Stomach (tissue), 8 donors: ENCODE measurements at regions not wholly inside any gene's neighbourhood (a gene's known extent, or its start where the extent isn't known, plus 50 kb on each side); places are given as distances from the start of the nearest gene placed in this dataset.
A peak's percentile ranks its signal among the peaks of the same experiment; 100 is the strongest.

Experiments used
- DNase-seq, 2 donors: peaks; one replicate each; pipeline versions ENCODE4 v3.0.0 to v3.0.0-alpha.2; 2013 to 2019
- H3K27ac ChIP-seq, 5 donors: fragments of 200-600 bp in 4 of 5; sonication (generic) in 4 of 5; one replicate each; pipeline ENCODE4 v1.5.1; 2013 to 2019; ENCODE audit warnings: mild to moderate bottlenecking in 1 of 5, moderate library complexity in 1 of 5
- H3K27me3 ChIP-seq, 3 donors: fragments of 200-600 bp; sonication (generic); one replicate each; pipeline ENCODE4 v1.5.1; 2017 to 2019; ENCODE audit warnings: mixed run types in 1 of 3
- H3K36me3 ChIP-seq, 4 donors: fragments of 200-600 bp; sonication (generic); 1 replicate in 3 of 4; 2 replicates in 1 of 4; pipeline ENCODE4 v1.5.1; 2016 to 2019
- H3K4me1 ChIP-seq, 4 donors: fragments of 200-600 bp; sonication (generic); one replicate each; pipeline ENCODE4 v1.5.1; 2016 to 2019
- H3K4me3 ChIP-seq, 4 donors: fragments of 200-600 bp; sonication (generic) in 3 of 4; one replicate each; pipeline ENCODE4 v1.5.1; 2016 to 2019; ENCODE audit warnings: mild to moderate bottlenecking in 1 of 4
- H3K9me3 ChIP-seq, 4 donors: fragments of 200-600 bp; sonication (generic); one replicate each; pipeline ENCODE4 v1.5.1; 2016 to 2019
- EP300 ChIP-seq: sonication (generic); formaldehyde crosslinking; IDR thresholded peaks from one replicate; pipeline ENCODE4 v1.6.1; 2017; ENCODE audit warnings: antibody characterized with exemption
- POLR2A ChIP-seq, 4 donors: fragments of 450-650 bp; IDR thresholded peaks; one replicate each; pipeline ENCODE4 v1.6.1; 2016; ENCODE audit warnings: antibody characterized with exemption in 4 of 4, control low read depth in 2 of 4, mild to moderate bottlenecking in 1 of 4, moderate library complexity in 1 of 4
- POLR2AphosphoS5 ChIP-seq, 3 donors: sonication (generic); formaldehyde crosslinking; IDR thresholded peaks; one replicate each; pipeline ENCODE4 v1.6.1; 2016; ENCODE audit warnings: antibody characterized with exemption in 3 of 3
- WGBS, 5 donors: extraction: QIAGEN DNeasy Blood & Tissue Kit in 3 of 5; methylation state at CpG; one replicate each; pipeline versions ENCODE4 v1.1.5 to v1.1.7; 2013 to 2018; 5-methylcytosine and 5-hydroxymethylcytosine counted together
- intact Hi-C: fragments of 100-400 bp; cut with DNase I; formaldehyde crosslinking; loops from one replicate; pipeline ENCODE4 v1.15.1; 2023; ENCODE audit warnings: low total_unique reads
- TF ChIP-seq, protein P1 (sequence below), 7 experiments: fragments of 450-650 bp in 4 of 7; fragments of 200-600 bp in 3 of 7; sonication (generic) in 3 of 7; IDR thresholded peaks; one replicate each; pipeline ENCODE4 v1.5.1; 2016 to 2019; ENCODE audit warnings: antibody characterized with exemption in 7 of 7, control low read depth in 2 of 7, mild to moderate bottlenecking in 1 of 7
- donor health status: healthy with polysubstance abuse.
- donor health status: Bipolar disorder and iron deficiency.
- donor health status: healthy.

DNA sequence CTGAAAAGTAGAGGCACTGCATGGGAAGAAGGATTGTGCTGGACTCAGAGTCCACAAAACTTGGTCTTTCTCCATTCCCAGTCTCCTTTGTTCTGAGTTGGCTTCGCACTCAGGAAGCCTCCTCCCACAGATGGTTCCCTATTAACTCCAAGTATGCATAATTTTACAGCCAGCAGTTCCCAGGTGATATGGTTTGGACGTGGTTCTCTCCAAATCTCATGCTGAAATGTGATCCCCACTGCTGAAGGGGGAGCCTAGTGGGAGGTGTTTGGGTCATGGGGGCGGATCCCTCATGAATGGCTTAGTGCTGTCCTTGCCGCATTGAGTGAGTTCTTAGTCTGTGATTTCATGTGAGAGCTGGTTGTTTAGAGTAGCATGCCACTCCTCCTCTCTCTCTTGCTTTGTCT lies 86.6 kb downstream of the FEM1C start:
- H3K27ac ChIP-seq = peak overlapping the region in 4 of 5 donors; percentile 13 to 63 (median 42)
- WGBS, 5 donors = 12 to 51% (median 30%) methylated on average over 4 of the region's 4 CpGs
- H3K4me3 ChIP-seq = no peak overlapping the region
- intact Hi-C loops = no loop called here
- H3K36me3 ChIP-seq = no peaks in the 10 kb centered on the region
- H3K9me3 ChIP-seq = no peaks in the 10 kb centered on the region
- no peaks in the 10 kb centered on the region for H3K27me3 ChIP-seq
- TF ChIP-seq POLR2A (IDR thresholded peaks at IDR 0.05) (no peak), POLR2AphosphoS5 (IDR thresholded peaks at IDR 0.05) (no peak), EP300 (no peak)
- TF ChIP-seq, protein P1, sequence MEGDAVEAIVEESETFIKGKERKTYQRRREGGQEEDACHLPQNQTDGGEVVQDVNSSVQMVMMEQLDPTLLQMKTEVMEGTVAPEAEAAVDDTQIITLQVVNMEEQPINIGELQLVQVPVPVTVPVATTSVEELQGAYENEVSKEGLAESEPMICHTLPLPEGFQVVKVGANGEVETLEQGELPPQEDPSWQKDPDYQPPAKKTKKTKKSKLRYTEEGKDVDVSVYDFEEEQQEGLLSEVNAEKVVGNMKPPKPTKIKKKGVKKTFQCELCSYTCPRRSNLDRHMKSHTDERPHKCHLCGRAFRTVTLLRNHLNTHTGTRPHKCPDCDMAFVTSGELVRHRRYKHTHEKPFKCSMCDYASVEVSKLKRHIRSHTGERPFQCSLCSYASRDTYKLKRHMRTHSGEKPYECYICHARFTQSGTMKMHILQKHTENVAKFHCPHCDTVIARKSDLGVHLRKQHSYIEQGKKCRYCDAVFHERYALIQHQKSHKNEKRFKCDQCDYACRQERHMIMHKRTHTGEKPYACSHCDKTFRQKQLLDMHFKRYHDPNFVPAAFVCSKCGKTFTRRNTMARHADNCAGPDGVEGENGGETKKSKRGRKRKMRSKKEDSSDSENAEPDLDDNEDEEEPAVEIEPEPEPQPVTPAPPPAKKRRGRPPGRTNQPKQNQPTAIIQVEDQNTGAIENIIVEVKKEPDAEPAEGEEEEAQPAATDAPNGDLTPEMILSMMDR (IDR thresholded peaks at IDR 0.05) = no peak
- peaks cover 10 to 71% (median 45%) of the 10 kb centered on the region in 4 donors for H3K4me1 ChIP-seq
- DNase-seq = peak; percentile 49 to 59

DNA sequence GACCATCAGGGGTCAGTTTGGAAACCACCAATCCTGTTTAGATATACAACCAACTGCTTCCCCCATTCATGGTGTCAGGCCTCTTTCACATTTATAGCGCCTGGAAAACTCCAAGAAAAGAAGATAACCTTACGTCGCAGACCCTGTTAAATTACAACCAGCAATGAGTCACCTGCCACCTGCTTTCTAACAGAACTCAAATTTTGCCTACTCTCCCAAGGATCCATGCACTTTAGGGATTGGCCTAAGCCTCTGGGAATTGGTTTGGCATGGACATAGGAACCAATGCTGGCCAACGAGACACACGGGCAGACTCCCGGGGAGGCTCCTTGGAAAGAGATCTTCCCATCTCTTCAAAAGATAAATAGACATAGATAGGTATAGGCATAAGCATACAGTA lies 87.0 kb downstream of the FEM1C start:
- peaks cover 10 to 74% (median 47%) of the 10 kb centered on the region in 4 donors for H3K4me1 ChIP-seq
- TF ChIP-seq POLR2A (IDR thresholded peaks at IDR 0.05) (no peak), EP300 (no peak), POLR2AphosphoS5 (IDR thresholded peaks at IDR 0.05) (no peak)
- TF ChIP-seq, protein P1 (IDR thresholded peaks at IDR 0.05) = no peak
- no peak overlapping the region for H3K4me3 ChIP-seq
- peak in 1 of 2 donors; percentile 32 for DNase-seq
- 29 to 63% (median 42%) methylated on average over 6 of the region's 6 CpGs for WGBS, 5 donors
- peak overlapping the region; percentile 13 to 63 (median 48) for H3K27ac ChIP-seq
- intact Hi-C loops = no loop called here
- H3K27me3 ChIP-seq = no peaks in the 10 kb centered on the region
- no peaks in the 10 kb centered on the region for H3K36me3 ChIP-seq
- no peaks in the 10 kb centered on the region for H3K9me3 ChIP-seq

DNA sequence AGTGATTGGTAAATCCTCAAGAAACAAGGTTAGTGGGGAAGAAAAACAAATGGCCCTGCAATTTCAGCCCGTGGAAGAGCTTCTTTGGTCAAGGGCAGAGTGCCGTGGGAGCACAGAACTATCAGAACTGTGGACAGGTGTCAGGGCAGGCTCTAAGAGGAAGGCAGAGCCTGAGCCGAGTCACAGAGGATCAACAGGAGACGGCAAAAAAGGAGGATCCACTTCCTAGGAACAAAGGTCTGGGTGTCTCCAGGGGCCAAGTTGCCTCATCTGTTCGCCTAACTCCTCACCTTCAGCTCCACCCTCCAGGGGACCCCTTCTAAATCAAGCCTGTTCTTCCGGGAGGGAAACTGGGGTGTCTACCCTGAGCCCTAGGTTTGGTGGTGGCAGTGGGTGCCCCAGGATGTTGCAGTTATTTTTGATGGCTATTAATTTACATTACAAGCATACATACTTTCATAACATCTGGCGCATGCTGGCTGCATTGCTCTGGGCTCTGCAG lies 88.0 kb downstream of the FEM1C start:
- Histone ChIP-seq H3K36me3 (no peaks in the 10 kb centered on the region), H3K4me1 (peaks cover 17 to 83% (median 56%) of the 10 kb centered on the region in 4 donors)
- no peak for DNase-seq

DNA sequence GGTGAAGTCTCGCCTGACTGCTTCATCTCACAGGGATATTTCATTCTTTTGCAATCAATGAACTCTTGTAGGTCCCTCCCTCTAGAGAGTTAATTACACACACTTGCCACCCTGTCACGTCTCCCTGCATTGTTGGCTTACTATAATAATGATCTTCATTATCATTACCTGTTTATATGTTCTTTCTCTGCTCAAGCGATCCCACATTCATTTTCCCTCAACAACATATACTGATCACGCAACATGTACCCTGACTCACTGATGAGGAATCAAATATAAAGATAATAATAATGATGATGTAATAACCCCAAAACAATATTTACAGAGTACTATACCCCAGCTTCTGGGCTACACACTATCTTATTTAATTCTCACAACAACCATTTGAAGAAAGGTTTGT lies 88.5 kb downstream of the FEM1C start:
- H3K27me3 ChIP-seq = no peaks in the 10 kb centered on the region
- peaks cover 21 to 81% (median 59%) of the 10 kb centered on the region in 4 donors for H3K4me1 ChIP-seq
- TF ChIP-seq EP300 (no peak), POLR2AphosphoS5 (IDR thresholded peaks at IDR 0.05) (no peak), POLR2A (IDR thresholded peaks at IDR 0.05) (no peak)
- TF ChIP-seq, protein P1 (IDR thresholded peaks at IDR 0.05) = no peak
- no peak overlapping the region for H3K4me3 ChIP-seq
- no peaks in the 10 kb centered on the region for H3K36me3 ChIP-seq
- WGBS, 5 donors = 79 to 83% (median 81%) methylated on average over 4 of the region's 4 CpGs
- no peaks in the 10 kb centered on the region for H3K9me3 ChIP-seq
- peak overlapping the region in 1 of 5 donors; percentile 30 for H3K27ac ChIP-seq
- no peak for DNase-seq
- intact Hi-C loops = no loop called here

More for the DNA sequence above, 88.0 kb downstream of the FEM1C start:
- Histone ChIP-seq H3K9me3 (no peaks in the 10 kb centered on the region), H3K4me3 (no peak overlapping the region), H3K27ac (peak overlapping the region in 3 of 5 donors; percentile 16 to 24 (median 20)), H3K27me3 (no peaks in the 10 kb centered on the region)
- TF ChIP-seq, protein P1 (IDR thresholded peaks at IDR 0.05) = no peak
- TF ChIP-seq POLR2AphosphoS5 (IDR thresholded peaks at IDR 0.05) (no peak), EP300 (no peak), POLR2A (IDR thresholded peaks at IDR 0.05) (no peak)
- intact Hi-C loops = no loop called here
- 73 to 86% (median 79%) methylated on average over 7 of the region's 7 CpGs for WGBS, 5 donors
